Daoy (cell line): ENCODE measurements at regions not wholly inside any gene's neighbourhood (a gene's known extent, or its start where the extent isn't known, plus 50 kb on each side); places are given as distances from the start of the nearest gene placed in this dataset.
A peak's percentile ranks its signal among the peaks of the same experiment; 100 is the strongest.
"Not testable (repeated sequence)": the region's sequence is repeated elsewhere in the genome, so short reads cannot be mapped to it uniquely, and the experiment has no call there.

Experiments
- DNase-seq: peaks from one replicate; pipeline ENCODE4 v3.0.0-alpha.2; 2015; ENCODE audit warnings: low read depth

DNA sequence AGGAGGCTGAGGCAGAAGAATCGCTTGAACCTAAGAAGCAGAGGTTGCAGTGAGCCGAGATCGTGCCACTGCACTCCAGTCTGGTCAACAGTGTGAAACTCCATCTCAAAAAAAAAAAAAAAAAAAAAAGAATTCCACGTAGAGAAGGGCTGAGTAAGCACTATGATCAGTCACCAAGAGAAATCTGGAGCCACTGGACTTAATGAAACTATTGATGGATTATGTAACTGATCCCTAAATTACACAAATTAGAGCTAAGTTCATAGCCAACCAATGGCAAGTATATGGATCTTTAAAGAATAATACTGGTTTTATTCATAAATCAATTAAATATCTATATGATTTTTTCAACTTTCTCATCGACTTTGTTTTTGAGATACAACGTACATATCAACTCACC, 72.2 kb upstream of the ABLIM1 start:
- DNase-seq, result no peak

GRCh38 chr10:114732931-114733330, 74.9 kb upstream of the ABLIM1 start:
- DNase-seq, result no peak

GRCh38 chr10:114735946-114736345, 77.9 kb upstream of the ABLIM1 start:
- DNase-seq, result no peak

- DNase-seq, result no peak
Observed at GRCh38 chr10:114743521-114744231, 77.9 kb upstream of the FHIP2A start.

DNA sequence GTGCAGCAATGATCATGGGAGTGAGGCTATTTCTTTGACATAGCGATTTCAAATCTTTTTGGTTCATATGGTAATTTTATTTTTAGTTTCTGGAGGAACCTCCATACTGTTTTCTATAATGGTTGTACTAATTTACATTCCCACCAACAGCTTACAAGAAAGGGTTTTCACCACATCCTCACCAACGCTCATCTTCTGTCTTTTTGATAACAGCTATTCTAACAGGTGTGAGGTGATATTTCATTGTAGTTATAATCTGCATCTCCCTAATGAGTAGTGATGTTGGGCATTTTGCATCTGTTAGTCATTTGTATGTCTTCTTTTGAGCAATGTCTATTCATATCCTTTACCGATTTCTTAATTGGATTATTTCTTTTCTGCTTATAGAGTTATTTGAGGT, 75.0 kb upstream of the FHIP2A start:
- no peak for DNase-seq

- no peak for DNase-seq
Observed at GRCh38 chr10:114748241-114748640, 73.3 kb upstream of the FHIP2A start.

GRCh38 chr10:114749014-114749413, 72.6 kb upstream of the FHIP2A start:
- DNase-seq, result no peak

DNA sequence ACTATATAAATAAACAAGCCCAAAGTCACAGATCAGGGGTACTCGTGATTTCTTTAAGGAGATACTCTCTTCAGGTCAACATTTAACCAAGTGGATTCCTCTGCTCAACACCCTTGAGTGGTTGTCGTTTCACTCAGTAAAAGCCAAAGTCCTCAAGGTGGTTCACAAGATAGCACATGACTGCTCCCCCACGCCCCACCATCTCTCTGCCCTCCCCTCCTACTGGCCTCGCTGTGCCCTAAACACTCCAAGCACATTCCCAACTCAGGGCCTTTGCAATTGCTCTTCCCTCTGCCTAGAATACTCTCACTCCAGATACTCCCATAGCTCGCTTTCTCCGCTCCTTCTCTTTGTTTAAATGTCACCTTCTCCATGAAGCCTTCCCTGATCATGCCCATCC, 72.1 kb upstream of the FHIP2A start:
- DNase-seq, result no peak

- no peak for DNase-seq
Observed at GRCh38 chr10:114751856-114752255, 69.7 kb upstream of the FHIP2A start.

DNA sequence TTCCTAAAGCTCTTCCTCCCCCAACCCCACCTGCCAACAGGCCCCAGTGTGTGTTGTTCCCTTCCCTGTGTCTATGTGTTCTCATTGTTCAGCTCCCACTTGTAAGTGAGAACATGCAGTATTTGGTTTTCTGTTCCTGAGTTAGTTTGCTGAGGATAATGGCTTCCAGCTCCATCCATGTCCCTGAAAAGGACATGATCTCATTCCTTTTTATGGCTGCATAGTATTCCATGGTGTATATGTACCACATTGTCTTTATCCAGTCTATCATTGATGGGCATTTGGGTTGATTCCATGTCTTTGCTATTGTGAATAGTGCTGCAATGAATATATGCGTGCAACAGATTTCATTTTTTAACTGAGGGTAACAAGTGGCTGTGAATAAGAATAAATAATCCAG, 69.0 kb upstream of the FHIP2A start:
- not testable (repeated sequence) for DNase-seq

DNA sequence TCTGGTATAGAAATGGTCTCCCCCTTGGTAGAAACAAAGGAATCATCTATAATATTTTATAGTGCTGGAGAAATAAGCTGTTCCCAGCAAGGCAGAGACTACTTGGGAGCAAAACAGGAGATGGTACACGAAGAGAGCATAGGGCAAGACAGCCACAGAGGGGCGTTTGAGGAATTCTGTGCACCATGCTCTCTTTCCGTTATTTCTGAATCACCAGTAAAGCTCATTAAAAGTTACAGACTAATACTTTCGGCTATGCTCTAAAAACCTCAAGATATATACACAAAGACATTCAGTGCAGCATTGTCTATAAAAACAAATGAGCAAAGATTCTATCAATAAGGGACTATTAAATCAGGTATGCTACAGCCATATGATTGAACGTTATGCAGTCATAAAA, 68.5 kb upstream of the FHIP2A start:
- DNase-seq, result peak; percentile 32

GRCh38 chr10:114754445-114755320, 66.9 kb upstream of the FHIP2A start:
- DNase-seq, result peak; percentile 51

- no peak for DNase-seq
Observed at GRCh38 chr10:114755537-114755936, 66.0 kb upstream of the FHIP2A start.

- no peak for DNase-seq
Observed at GRCh38 chr10:114758331-114758730, 63.2 kb upstream of the FHIP2A start.

DNA sequence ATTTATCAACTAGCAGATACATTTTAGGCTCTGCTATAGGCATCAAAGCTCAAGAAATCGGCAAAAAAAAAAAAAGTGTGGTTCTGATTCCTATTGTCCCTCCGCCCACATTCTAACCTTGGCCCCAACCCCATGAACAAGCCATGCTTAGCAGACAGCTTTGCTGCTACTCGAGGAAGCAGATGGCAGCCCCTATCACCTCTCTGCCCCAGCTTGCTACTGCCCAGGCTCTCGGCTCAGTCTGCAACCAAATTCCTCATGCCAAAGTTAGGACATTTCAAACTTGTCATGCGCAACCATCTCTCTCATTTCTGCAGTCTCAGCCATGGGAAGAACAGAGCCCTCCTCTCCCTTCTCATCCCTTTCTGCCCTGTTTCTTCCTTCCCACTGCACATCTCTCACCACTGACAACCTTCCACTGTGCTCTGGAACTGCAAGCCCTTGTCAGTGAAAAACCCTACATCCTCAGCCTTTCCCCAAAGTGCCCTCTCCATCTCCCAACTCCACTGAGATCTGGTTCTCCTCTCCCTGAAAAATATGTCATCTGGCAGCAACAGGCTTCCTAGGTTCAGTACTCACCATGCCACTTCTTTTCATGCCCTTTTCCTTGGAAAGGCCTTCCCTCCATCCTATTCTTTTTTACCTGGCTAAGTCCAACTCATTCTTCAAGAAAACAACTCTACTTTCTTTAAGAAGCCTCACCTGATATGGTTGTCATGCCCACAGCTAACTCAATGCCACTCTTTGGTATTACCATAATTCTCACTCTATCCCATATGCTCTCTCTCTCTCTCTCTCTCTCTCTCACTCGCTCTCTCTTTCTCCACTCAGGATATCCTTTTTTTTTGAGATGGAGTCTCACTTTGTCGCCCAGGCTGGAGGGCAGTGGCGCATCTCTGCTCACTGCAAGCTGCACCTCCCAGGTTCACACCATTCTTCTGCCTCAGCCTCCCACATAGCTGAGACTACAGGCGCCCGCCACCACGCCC, 60.1 kb upstream of the FHIP2A start:
- no peak for DNase-seq

- no peak for DNase-seq
Observed at GRCh38 chr10:114762811-114763210, 58.8 kb upstream of the FHIP2A start.

- DNase-seq, result no peak
Observed at GRCh38 chr10:114764656-114765055, 56.9 kb upstream of the FHIP2A start.

GRCh38 chr10:114766470-114766869, 55.1 kb upstream of the FHIP2A start:
- no peak for DNase-seq

GRCh38 chr10:114767101-114767985, 54.2 kb upstream of the FHIP2A start:
- DNase-seq, result peak; percentile 54

DNA sequence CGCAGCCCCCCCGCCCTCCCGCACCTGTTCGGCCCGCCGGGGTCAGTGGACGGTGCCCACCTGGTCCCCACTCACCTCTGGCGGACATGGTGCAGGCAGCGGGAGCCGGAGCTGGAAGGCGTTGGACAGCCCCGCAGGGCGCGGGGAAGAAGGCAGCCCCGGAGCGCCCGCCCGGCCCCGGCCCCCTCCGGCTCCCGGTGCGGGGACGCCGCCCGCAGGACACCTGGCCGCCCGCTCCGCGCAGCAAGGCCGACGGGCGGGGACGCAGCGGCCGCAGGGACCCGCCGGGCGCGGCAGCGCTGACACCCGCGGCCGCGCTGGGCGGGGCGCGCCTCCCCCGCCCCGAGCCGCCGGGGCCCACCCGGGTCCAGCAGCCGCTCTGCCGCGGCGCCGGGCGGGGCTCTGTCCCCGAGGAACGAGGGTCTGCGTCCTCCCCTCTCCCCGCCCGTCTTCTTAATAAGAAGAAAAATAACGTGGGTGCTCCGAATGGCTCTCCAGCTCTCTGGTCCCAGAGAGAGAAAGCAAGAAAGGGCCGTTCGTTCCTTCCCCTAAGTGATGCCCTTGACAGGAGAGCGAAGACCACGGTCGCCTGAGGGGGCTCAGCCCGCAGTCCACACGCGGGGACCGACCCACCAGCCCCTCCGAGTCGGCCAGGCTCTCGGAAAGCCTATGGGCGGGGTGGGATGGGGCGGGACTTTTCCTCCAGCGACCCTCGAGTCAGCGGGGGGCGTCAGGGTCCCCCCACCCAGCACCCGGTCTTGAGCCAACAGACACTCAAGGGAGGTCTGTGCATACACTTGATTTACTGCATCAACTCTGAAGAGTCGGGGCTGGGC, 53.4 kb upstream of the FHIP2A start:
- DNase-seq, result no peak
